Neural crest cell (in vitro differentiated cells): ENCODE measurements at regions not wholly inside any gene's neighbourhood (a gene's known extent, or its start where the extent isn't known, plus 50 kb on each side); places are given as distances from the start of the nearest gene placed in this dataset.

Experiments
- DNase-seq: peaks from one replicate; pipeline ENCODE4 v3.0.0; 2021; ENCODE audit warnings: low read depth, mixed read lengths, low spot score
- H3K27ac Mint-ChIP-seq: one replicate; pipeline ENCODE4 v1.8.0; 2021; ENCODE audit warnings: mild to moderate bottlenecking, mixed read lengths; ENCODE audit not compliant: unreplicated experiment
- H3K27me3 Mint-ChIP-seq: 2 replicates; pipeline ENCODE4 v1.8.0; 2021; ENCODE audit warnings: low read depth, mild to moderate bottlenecking, mixed read lengths
- H3K36me3 Mint-ChIP-seq: 2 replicates; pipeline ENCODE4 v1.8.0; 2021; ENCODE audit warnings: low read depth, mild to moderate bottlenecking, mixed read lengths
- H3K4me1 Mint-ChIP-seq: 2 replicates; pipeline ENCODE4 v1.8.0; 2021; ENCODE audit warnings: mixed read lengths
- H3K4me3 Mint-ChIP-seq: one replicate; pipeline ENCODE4 v1.8.0; 2021; ENCODE audit warnings: mild to moderate bottlenecking, mixed read lengths
- H3K9me3 Mint-ChIP-seq: 2 replicates; pipeline ENCODE4 v1.8.0; 2021; ENCODE audit warnings: mixed read lengths
- CTCF ChIP-seq: fragments of 200-600 bp; sonication (generic); conservative IDR thresholded peaks from 2 replicates; pipeline ENCODE4 v1.5.0; 2021; ENCODE audit warnings: antibody characterized with exemption, mild to moderate bottlenecking

GRCh38 chr6:45757443-45758130 lies 258.1 kb downstream of the CLIC5 start:
- H3K9me3 Mint-ChIP-seq = no peaks in the 10 kb centered on the region
- H3K27ac Mint-ChIP-seq = no peak overlapping the region
- no peak overlapping the region for H3K4me3 Mint-ChIP-seq
- no peaks in the 10 kb centered on the region for H3K4me1 Mint-ChIP-seq
- TF ChIP-seq CTCF = no peak
- H3K36me3 Mint-ChIP-seq = no peaks in the 10 kb centered on the region
- DNase-seq = no peak
- H3K27me3 Mint-ChIP-seq = no peaks in the 10 kb centered on the region

- Mint-ChIP-seq H3K36me3 (no peaks in the 10 kb centered on the region), H3K4me1 (no peaks in the 10 kb centered on the region), H3K4me3 (no peak overlapping the region), H3K9me3 (no peaks in the 10 kb centered on the region), H3K27me3 (no peaks in the 10 kb centered on the region), H3K27ac (no peak overlapping the region)
- TF ChIP-seq CTCF = no peak
- DNase-seq = no peak
Observed at GRCh38 chr6:45756606-45757005, 259.1 kb downstream of the CLIC5 start.

- Mint-ChIP-seq H3K36me3 (no peaks in the 10 kb centered on the region), H3K4me3 (no peak overlapping the region), H3K4me1 (no peaks in the 10 kb centered on the region), H3K27me3 (peaks cover 2% of the 10 kb centered on the region), H3K9me3 (no peaks in the 10 kb centered on the region), H3K27ac (no peak overlapping the region)
- TF ChIP-seq CTCF = no peak
- no peak for DNase-seq
Observed at GRCh38 chr6:45754432-45754831, 261.2 kb downstream of the CLIC5 start.

GRCh38 chr6:45746046-45746445 lies 269.6 kb downstream of the CLIC5 start:
- Mint-ChIP-seq H3K9me3 (peaks cover 5% of the 10 kb centered on the region), H3K4me1 (no peaks in the 10 kb centered on the region)
- no peak for TF ChIP-seq CTCF

GRCh38 chr6:45743028-45743615 lies 272.5 kb downstream of the CLIC5 start:
- Mint-ChIP-seq H3K9me3 (peaks cover 2% of the 10 kb centered on the region), H3K4me3 (no peak overlapping the region), H3K4me1 (no peaks in the 10 kb centered on the region), H3K27me3 (no peaks in the 10 kb centered on the region), H3K27ac (no peak overlapping the region), H3K36me3 (no peaks in the 10 kb centered on the region)
- DNase-seq = no peak
- TF ChIP-seq CTCF = no peak

More at GRCh38 chr6:45746046-45746445, 269.6 kb downstream of the CLIC5 start:
- Mint-ChIP-seq H3K4me3 (no peak overlapping the region), H3K36me3 (no peaks in the 10 kb centered on the region), H3K27me3 (no peaks in the 10 kb centered on the region), H3K27ac (no peak overlapping the region)
- no peak for DNase-seq
